Uterus (tissue), 3 donors: ENCODE measurements at regions not wholly inside any gene's neighbourhood (a gene's known extent, or its start where the extent isn't known, plus 50 kb on each side); places are given as distances from the start of the nearest gene placed in this dataset.

Experiments
- DNase-seq, 2 donors: peaks; one replicate each; pipeline ENCODE4 v3.0.0-alpha.2; 2019 to 2020
- H3K27ac ChIP-seq, 2 donors: fragments of 200-600 bp; sonication (generic); 1 replicate in 1 of 2; 2 replicates in 1 of 2; pipeline ENCODE4 v1.5.1; 2016 to 2018
- H3K27me3 ChIP-seq, 2 donors: fragments of 200-600 bp; sonication (generic); one replicate each; pipeline ENCODE4 v1.5.1; 2018 to 2019; ENCODE audit warnings: control low read depth in 1 of 2
- H3K36me3 ChIP-seq, 2 donors: fragments of 200-600 bp; sonication (generic); one replicate each; pipeline ENCODE4 v1.5.1; 2019; ENCODE audit warnings: control low read depth in 1 of 2
- H3K4me1 ChIP-seq, 2 donors: fragments of 200-600 bp; sonication (generic); one replicate each; pipeline ENCODE4 v1.5.1; 2018 to 2019; ENCODE audit warnings: control low read depth in 1 of 2
- H3K4me3 ChIP-seq, 2 donors: fragments of 200-600 bp; sonication (generic); 1 replicate in 1 of 2; 2 replicates in 1 of 2; pipeline ENCODE4 v1.5.1; 2018 to 2019; ENCODE audit warnings: mild to moderate bottlenecking in 1 of 2
- H3K9me3 ChIP-seq, 2 donors: fragments of 200-600 bp; sonication (generic); one replicate each; pipeline ENCODE4 v1.5.1; 2019; ENCODE audit warnings: control low read depth in 1 of 2
- POLR2A ChIP-seq, 2 donors: fragments of 450-650 bp; IDR thresholded peaks; one replicate each; pipeline ENCODE4 v1.6.1; 2016; ENCODE audit warnings: antibody characterized with exemption in 2 of 2, mild to moderate bottlenecking in 1 of 2, moderate library complexity in 1 of 2
- intact Hi-C: fragments of 100-400 bp; cut with DNase I; formaldehyde crosslinking; loops from one replicate; pipeline ENCODE4 v1.15.1; 2023; ENCODE audit warnings: low total_unique reads
- TF ChIP-seq, protein P1 (sequence below), 4 experiments: fragments of 200-600 bp in 2 of 4; fragments of 450-650 bp in 2 of 4; sonication (generic) in 2 of 4; IDR thresholded peaks; one replicate each; pipeline ENCODE4 v1.5.1; 2016 to 2019; ENCODE audit warnings: antibody characterized with exemption in 4 of 4, mild to moderate bottlenecking in 2 of 4, moderate library complexity in 1 of 4
- donor health status: DM: yes; HTN: yes; CAD: no.

DNA sequence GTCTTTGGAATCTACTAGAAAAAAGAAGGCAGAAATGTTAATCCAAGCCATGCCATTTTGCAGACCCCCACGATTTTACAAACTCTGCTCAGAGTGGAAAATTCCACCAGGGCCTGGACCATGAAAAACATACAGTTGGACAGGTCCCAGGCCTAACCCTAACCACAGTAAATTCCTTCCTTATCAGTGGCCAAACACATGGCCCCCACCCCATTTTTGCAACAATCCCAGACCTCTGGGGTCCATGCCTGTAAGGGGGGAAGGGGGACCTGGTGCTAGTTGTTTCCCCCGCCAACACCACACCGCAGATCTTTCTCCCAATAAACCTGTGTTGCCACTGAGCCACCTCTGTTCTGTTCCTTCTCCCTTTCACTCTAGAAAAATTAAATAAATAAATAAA lies 1352.7 kb downstream of the AMY1C start:
- Histone ChIP-seq H3K27me3 (no peaks in the 10 kb centered on the region), H3K9me3 (no peaks in the 10 kb centered on the region), H3K36me3 (no peaks in the 10 kb centered on the region), H3K4me3 (no peak overlapping the region), H3K27ac (no peak overlapping the region), H3K4me1 (no peaks in the 10 kb centered on the region)
- intact Hi-C loops, result no loop called here
- no peak for TF ChIP-seq POLR2A (IDR thresholded peaks at IDR 0.05)
- TF ChIP-seq, protein P1, sequence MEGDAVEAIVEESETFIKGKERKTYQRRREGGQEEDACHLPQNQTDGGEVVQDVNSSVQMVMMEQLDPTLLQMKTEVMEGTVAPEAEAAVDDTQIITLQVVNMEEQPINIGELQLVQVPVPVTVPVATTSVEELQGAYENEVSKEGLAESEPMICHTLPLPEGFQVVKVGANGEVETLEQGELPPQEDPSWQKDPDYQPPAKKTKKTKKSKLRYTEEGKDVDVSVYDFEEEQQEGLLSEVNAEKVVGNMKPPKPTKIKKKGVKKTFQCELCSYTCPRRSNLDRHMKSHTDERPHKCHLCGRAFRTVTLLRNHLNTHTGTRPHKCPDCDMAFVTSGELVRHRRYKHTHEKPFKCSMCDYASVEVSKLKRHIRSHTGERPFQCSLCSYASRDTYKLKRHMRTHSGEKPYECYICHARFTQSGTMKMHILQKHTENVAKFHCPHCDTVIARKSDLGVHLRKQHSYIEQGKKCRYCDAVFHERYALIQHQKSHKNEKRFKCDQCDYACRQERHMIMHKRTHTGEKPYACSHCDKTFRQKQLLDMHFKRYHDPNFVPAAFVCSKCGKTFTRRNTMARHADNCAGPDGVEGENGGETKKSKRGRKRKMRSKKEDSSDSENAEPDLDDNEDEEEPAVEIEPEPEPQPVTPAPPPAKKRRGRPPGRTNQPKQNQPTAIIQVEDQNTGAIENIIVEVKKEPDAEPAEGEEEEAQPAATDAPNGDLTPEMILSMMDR (IDR thresholded peaks at IDR 0.05), result no peak
- DNase-seq, result no peak

DNA sequence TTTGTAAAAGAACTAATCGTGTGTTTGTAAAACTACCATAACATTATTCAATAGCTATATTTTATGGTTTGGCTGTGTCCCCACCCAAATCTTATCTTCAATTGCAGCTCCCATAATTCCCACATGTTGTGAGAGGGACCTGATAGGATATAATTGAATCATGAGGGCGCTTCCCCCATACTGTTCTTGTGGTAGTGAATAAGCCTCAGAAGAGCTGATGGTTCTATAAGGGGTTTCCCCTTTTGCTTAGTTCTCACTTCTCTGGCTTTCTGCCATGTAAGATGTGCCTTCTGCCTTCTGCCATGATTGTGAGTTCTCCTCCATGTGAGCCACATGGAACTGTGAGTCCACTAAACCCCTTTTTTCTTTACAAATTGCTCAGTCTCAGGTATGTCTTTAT lies 1372.3 kb downstream of the AMY1C start:
- TF ChIP-seq, protein P1 (IDR thresholded peaks at IDR 0.05), result no peak
- H3K27ac ChIP-seq, result no peak overlapping the region
- H3K36me3 ChIP-seq, result no peaks in the 10 kb centered on the region
- no peak for DNase-seq
- no peak overlapping the region for H3K4me3 ChIP-seq
- no peaks in the 10 kb centered on the region for H3K9me3 ChIP-seq
- intact Hi-C loops, result no loop called here
- H3K27me3 ChIP-seq, result no peaks in the 10 kb centered on the region
- H3K4me1 ChIP-seq, result no peaks in the 10 kb centered on the region

DNA sequence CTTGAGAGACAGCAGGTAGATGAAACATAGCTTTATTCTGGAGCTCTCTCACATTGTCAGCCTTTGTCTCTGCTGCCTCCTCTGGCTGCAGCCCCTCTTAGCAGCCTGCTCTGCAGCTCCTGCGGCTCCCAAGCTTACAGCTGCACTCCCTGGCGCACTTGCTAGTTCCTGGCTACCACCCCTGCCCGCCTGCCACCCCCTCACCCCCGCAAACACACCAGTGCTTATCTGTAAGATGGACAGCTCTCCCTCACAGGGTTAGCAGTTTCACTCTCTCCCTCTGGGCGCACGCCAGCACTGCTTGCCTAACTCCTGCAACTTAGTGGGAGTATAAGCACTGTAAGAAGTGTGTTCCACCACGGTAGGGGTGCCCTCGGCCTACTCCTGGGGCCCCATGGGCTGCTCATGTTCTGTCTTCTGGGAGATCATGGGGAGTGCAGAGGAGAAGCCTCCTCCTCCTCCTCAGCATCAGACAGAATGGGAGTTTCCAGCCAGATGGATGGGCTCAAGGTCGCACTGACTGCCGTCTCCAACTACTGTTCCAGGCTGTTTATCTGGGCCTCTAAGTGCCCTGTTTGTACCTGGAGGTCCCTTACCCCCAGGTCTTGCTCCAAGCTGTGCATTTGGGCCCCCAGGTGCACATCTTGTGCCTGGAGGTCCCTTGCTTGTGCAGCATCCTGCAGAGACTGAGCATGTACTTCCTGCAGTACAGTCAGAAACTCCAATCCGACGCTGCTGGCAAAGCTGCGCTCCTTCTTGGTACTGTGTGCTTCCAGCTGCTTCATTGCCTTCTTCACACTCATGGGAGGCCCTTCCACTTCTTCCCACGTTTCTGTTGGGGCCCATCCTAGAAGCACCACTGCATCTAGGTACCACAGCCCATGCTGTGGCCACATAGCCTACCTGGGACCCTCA lies 1388.1 kb downstream of the AMY1C start:
- no peak for DNase-seq
- Histone ChIP-seq H3K9me3 (no peaks in the 10 kb centered on the region), H3K27me3 (no peaks in the 10 kb centered on the region), H3K36me3 (no peaks in the 10 kb centered on the region), H3K4me3 (no peak overlapping the region), H3K27ac (no peak overlapping the region), H3K4me1 (no peaks in the 10 kb centered on the region)
- intact Hi-C loops, result no loop called here
- TF ChIP-seq, protein P1 (IDR thresholded peaks at IDR 0.05), result no peak
- no peak for TF ChIP-seq POLR2A (IDR thresholded peaks at IDR 0.05)

DNA sequence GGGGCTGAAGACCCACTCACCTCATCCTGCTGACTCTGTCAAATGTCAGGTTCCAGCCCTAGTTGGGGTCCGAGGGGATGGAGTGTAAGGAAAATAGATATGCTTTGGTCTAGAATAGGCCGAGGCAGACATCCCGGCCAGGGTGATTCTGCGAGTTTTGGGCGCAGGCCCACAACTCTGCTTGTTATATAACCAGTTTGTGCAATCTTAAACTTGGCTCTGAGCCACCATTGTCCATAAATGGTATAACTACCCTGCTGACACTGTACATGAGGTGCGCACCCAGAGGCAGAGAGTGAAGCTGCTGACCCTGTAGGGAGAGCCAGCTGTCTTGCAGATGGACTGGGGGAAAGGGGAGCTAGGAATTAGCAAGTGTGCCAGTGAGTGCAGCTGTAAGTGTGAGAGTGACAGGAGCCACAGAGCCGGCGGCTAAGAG lies 1388.8 kb downstream of the AMY1C start:
- H3K27me3 ChIP-seq, result no peaks in the 10 kb centered on the region
- TF ChIP-seq POLR2A (IDR thresholded peaks at IDR 0.05), result no peak
- TF ChIP-seq, protein P1 (IDR thresholded peaks at IDR 0.05), result no peak
- no peaks in the 10 kb centered on the region for H3K9me3 ChIP-seq
- H3K4me3 ChIP-seq, result no peak overlapping the region
- no peak for DNase-seq
- intact Hi-C loops, result no loop called here
- no peaks in the 10 kb centered on the region for H3K36me3 ChIP-seq
- no peaks in the 10 kb centered on the region for H3K4me1 ChIP-seq
- H3K27ac ChIP-seq, result no peak overlapping the region

DNA sequence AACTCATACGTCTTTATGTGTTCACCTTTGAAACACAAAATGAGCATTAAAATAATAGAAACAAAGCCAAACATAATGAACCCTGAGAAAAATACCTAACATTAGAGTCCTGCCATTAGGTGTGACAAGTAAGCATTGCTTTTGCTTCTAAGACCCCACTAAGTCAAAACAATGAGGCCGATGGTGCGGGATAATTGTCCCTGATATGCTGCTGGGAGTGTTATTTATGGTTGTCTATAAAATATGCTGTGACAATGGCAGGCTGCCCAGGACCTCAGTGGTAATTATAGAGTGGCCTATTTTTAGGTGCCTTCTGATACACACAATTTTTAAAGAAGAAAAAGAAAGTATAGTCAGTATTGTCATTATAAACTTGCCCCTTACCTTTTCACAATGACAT lies 1423.1 kb downstream of the AMY1C start:
- peaks cover 0 to 4% of the 10 kb centered on the region in 2 donors for H3K9me3 ChIP-seq
- TF ChIP-seq POLR2A (IDR thresholded peaks at IDR 0.05), result no peak
- TF ChIP-seq, protein P1 (IDR thresholded peaks at IDR 0.05), result no peak
- H3K27ac ChIP-seq, result no peak overlapping the region
- H3K4me1 ChIP-seq, result no peaks in the 10 kb centered on the region
- H3K36me3 ChIP-seq, result no peaks in the 10 kb centered on the region
- no peak overlapping the region for H3K4me3 ChIP-seq
- no peak for DNase-seq
- intact Hi-C loops, result no loop called here
- H3K27me3 ChIP-seq, result no peaks in the 10 kb centered on the region
